ENCODE measurements at regions not wholly inside any gene's neighbourhood (a gene's known extent, or its start where the extent isn't known, plus 50 kb on each side); places are given as distances from the start of the nearest gene placed in this dataset.

- Histone ChIP-seq H3K4me2 (no peak overlapping the region), H3K27ac (no peak overlapping the region)
Observed at GRCh38 chr12:108047071-108047550, 82.0 kb upstream of the WSCD2 start.

GRCh38 chr12:108048686-108049085 lies 80.4 kb upstream of the WSCD2 start:
- no peaks in the 10 kb centered on the region for H3K27me3 ChIP-seq (ENCODE audit: insufficient read depth, low read depth)
- H3K4me1 ChIP-seq (ENCODE audit: low read depth, poor library complexity, severe bottlenecking): no peaks in the 10 kb centered on the region
- H3K79me2 ChIP-seq (ENCODE audit: insufficient read depth, low read depth): no peaks in the 10 kb centered on the region
- TF ChIP-seq CTCF (conservative IDR thresholded peaks at IDR 0.05; ENCODE audit: low read depth, low read length): no peak
- no peak overlapping the region for H3K27ac ChIP-seq
- H3K4me2 ChIP-seq: no peak overlapping the region
- no peaks in the 10 kb centered on the region for H4K20me1 ChIP-seq (ENCODE audit: insufficient read depth)
- H2AFZ ChIP-seq (ENCODE audit: low read depth): no peak overlapping the region
- no peaks in the 10 kb centered on the region for H3K36me3 ChIP-seq (ENCODE audit: insufficient read depth)
- H3K9ac ChIP-seq: no peak overlapping the region
- no peak overlapping the region for H3K4me3 ChIP-seq (IDR thresholded peaks at IDR 0.05; ENCODE audit: insufficient read depth, low read depth, low read length)

More at GRCh38 chr12:108047071-108047550, 82.0 kb upstream of the WSCD2 start:
- no peak for TF ChIP-seq CTCF (conservative IDR thresholded peaks at IDR 0.05; ENCODE audit: low read depth, low read length)
- Histone ChIP-seq H3K36me3 (ENCODE audit: insufficient read depth) (no peaks in the 10 kb centered on the region), H3K4me3 (IDR thresholded peaks at IDR 0.05; ENCODE audit: insufficient read depth, low read depth, low read length) (no peak overlapping the region), H4K20me1 (ENCODE audit: insufficient read depth) (no peaks in the 10 kb centered on the region), H3K79me2 (ENCODE audit: insufficient read depth, low read depth) (no peaks in the 10 kb centered on the region), H3K27me3 (ENCODE audit: insufficient read depth, low read depth) (no peaks in the 10 kb centered on the region), H3K4me1 (ENCODE audit: low read depth, poor library complexity, severe bottlenecking) (no peaks in the 10 kb centered on the region), H3K9ac (no peak overlapping the region), H2AFZ (ENCODE audit: low read depth) (no peak overlapping the region)

GRCh38 chr12:108050696-108051095 lies 78.4 kb upstream of the WSCD2 start:
- Histone ChIP-seq H3K4me1 (ENCODE audit: low read depth, poor library complexity, severe bottlenecking) (no peaks in the 10 kb centered on the region), H2AFZ (ENCODE audit: low read depth) (no peak overlapping the region), H4K20me1 (ENCODE audit: insufficient read depth) (no peaks in the 10 kb centered on the region), H3K4me2 (no peak overlapping the region), H3K9ac (no peak overlapping the region), H3K4me3 (IDR thresholded peaks at IDR 0.05; ENCODE audit: insufficient read depth, low read depth, low read length) (no peak overlapping the region), H3K79me2 (ENCODE audit: insufficient read depth, low read depth) (no peaks in the 10 kb centered on the region), H3K27ac (no peak overlapping the region), H3K36me3 (ENCODE audit: insufficient read depth) (no peaks in the 10 kb centered on the region), H3K27me3 (ENCODE audit: insufficient read depth, low read depth) (no peaks in the 10 kb centered on the region)
- no peak for TF ChIP-seq CTCF (conservative IDR thresholded peaks at IDR 0.05; ENCODE audit: low read depth, low read length)

GRCh38 chr12:108052260-108052659 lies 76.8 kb upstream of the WSCD2 start:
- no peak overlapping the region for H2AFZ ChIP-seq (ENCODE audit: low read depth)
- no peaks in the 10 kb centered on the region for H3K79me2 ChIP-seq (ENCODE audit: insufficient read depth, low read depth)
- no peak overlapping the region for H3K9ac ChIP-seq
- no peak overlapping the region for H3K4me3 ChIP-seq (IDR thresholded peaks at IDR 0.05; ENCODE audit: insufficient read depth, low read depth, low read length)
- no peaks in the 10 kb centered on the region for H3K27me3 ChIP-seq (ENCODE audit: insufficient read depth, low read depth)
- H3K4me2 ChIP-seq: no peak overlapping the region
- H3K4me1 ChIP-seq (ENCODE audit: low read depth, poor library complexity, severe bottlenecking): no peaks in the 10 kb centered on the region
- no peak overlapping the region for H3K27ac ChIP-seq
- H4K20me1 ChIP-seq (ENCODE audit: insufficient read depth): no peaks in the 10 kb centered on the region
- no peaks in the 10 kb centered on the region for H3K36me3 ChIP-seq (ENCODE audit: insufficient read depth)
- TF ChIP-seq CTCF (conservative IDR thresholded peaks at IDR 0.05; ENCODE audit: low read depth, low read length): no peak

Data from KMS-11 (cell line).